GM13976 (cell line): ENCODE measurements at regions not wholly inside any gene's neighbourhood (a gene's known extent, or its start where the extent isn't known, plus 50 kb on each side); places are given as distances from the start of the nearest gene placed in this dataset.

Experiments
- DNase-seq: peaks from one replicate; pipeline ENCODE4 v3.0.0; 2012; ENCODE audit warnings: low spot score
- CTCF ChIP-seq: IDR thresholded peaks from 2 replicates; pipeline ENCODE4 v1.5.1; 2012; ENCODE audit warnings: borderline replicate concordance, mild to moderate bottlenecking; ENCODE audit not compliant: insufficient read depth; ENCODE audit errors: extremely low read depth, missing control alignments, control extremely low read depth
- in situ Hi-C: fragments of 300-500 bp; cut with MboI; formaldehyde crosslinking; loops from one replicate; pipeline ENCODE4 v1.12.0; 2022; ENCODE audit warnings: low sequenced_read_pairs, mixed read lengths, inconsistent platforms; ENCODE audit not compliant: unreplicated experiment

GRCh38 chr13:99898421-99898820 is 73.1 kb downstream of the ZIC5 start:
- DNase-seq = no peak
- TF ChIP-seq CTCF = no peak
- in situ Hi-C loops = no loop called here

GRCh38 chr13:99897076-99897440 is 74.5 kb downstream of the ZIC5 start:
- TF ChIP-seq CTCF = no peak
- in situ Hi-C loops = no loop called here
- no peak for DNase-seq

GRCh38 chr13:99896369-99897075 is 75.0 kb downstream of the ZIC5 start:
- DNase-seq = no peak
- no peak for TF ChIP-seq CTCF
- in situ Hi-C loops = no loop called here

- no peak for DNase-seq
- in situ Hi-C loops = no loop called here
- TF ChIP-seq CTCF = no peak
Measured at GRCh38 chr13:99895444-99896368, 75.9 kb downstream of the ZIC5 start.

- DNase-seq = no peak
- TF ChIP-seq CTCF = no peak
- in situ Hi-C loops = no loop called here
Measured at GRCh38 chr13:99894840-99895443, 76.6 kb downstream of the ZIC5 start.

- DNase-seq = no peak
- TF ChIP-seq CTCF = no peak
- in situ Hi-C loops = no loop called here
Measured at GRCh38 chr13:99894105-99894839, 77.3 kb downstream of the ZIC5 start.
